Germinal center (tissue), 1 donor: ENCODE measurements at regions not wholly inside any gene's neighbourhood (a gene's known extent, or its start where the extent isn't known, plus 50 kb on each side); places are given as distances from the start of the nearest gene placed in this dataset.
"Not testable (repeated sequence)": the region's sequence is repeated elsewhere in the genome, so short reads cannot be mapped to it uniquely, and the experiment has no call there.

ENCODE experiments used
- DNase-seq: peaks from one replicate; pipeline ENCODE4 v3.0.0; 2012; ENCODE audit warnings: mixed read lengths, low spot score

GRCh38 chr1:219090607-219091006 is 83.1 kb upstream of the LYPLAL1 start:
- peak; percentile 14 for DNase-seq

GRCh38 chr1:219092206-219092605 is 81.5 kb upstream of the LYPLAL1 start:
- DNase-seq, result no peak

- DNase-seq, result no peak
Measured at GRCh38 chr1:219099307-219099706, 74.4 kb upstream of the LYPLAL1 start.

GRCh38 chr1:219100059-219100458 is 73.6 kb upstream of the LYPLAL1 start:
- no peak for DNase-seq

GRCh38 chr1:219102466-219102865 is 71.2 kb upstream of the LYPLAL1 start:
- not testable (repeated sequence) for DNase-seq

GRCh38 chr1:219105893-219106292 is 67.8 kb upstream of the LYPLAL1 start:
- DNase-seq, result no peak

- DNase-seq, result no peak
Measured at GRCh38 chr1:219109424-219110018, 64.2 kb upstream of the LYPLAL1 start.

- DNase-seq, result no peak
Measured at GRCh38 chr1:219113261-219113660, 60.4 kb upstream of the LYPLAL1 start.

GRCh38 chr1:219114014-219114413 is 59.7 kb upstream of the LYPLAL1 start:
- no peak for DNase-seq

- no peak for DNase-seq
Measured at GRCh38 chr1:219119839-219120238, 53.8 kb upstream of the LYPLAL1 start.

- DNase-seq, result no peak
Measured at GRCh38 chr1:219120624-219121544, 52.8 kb upstream of the LYPLAL1 start.

GRCh38 chr1:219121679-219122078 is 52.0 kb upstream of the LYPLAL1 start:
- DNase-seq, result no peak

GRCh38 chr1:219123036-219123435 is 50.6 kb upstream of the LYPLAL1 start:
- no peak for DNase-seq
